CD4-positive, alpha-beta memory T cell (primary cell): ENCODE measurements at regions not wholly inside any gene's neighbourhood (a gene's known extent, or its start where the extent isn't known, plus 50 kb on each side); places are given as distances from the start of the nearest gene placed in this dataset.

Experiments
- CTCF ChIA-PET: fragments of 350-600 bp; sonication (Branson Sonifier 250); formaldehyde crosslinking; loops from one replicate; lab custom pipeline; 2021; ENCODE audit warnings: inconsistent platforms; ENCODE audit not compliant: partially characterized antibody; lab: Charles Lee
- POLR2A ChIA-PET: fragments of 350-600 bp; sonication (Branson Sonifier 250); formaldehyde crosslinking; loops from one replicate; lab custom pipeline; 2021; ENCODE audit not compliant: partially characterized antibody; lab: Charles Lee
- DNase-seq, 5 donors: peaks; one replicate each; pipeline versions ENCODE4 v3.0.0 to v3.0.0-alpha.2; 2020 to 2022; ENCODE audit warnings: mixed read lengths in 1 of 5
- H3K27ac ChIP-seq: one replicate; pipeline ENCODE4 v1.7.0; 2013; ENCODE audit warnings: low read depth, low read length
- H3K27me3 ChIP-seq: 2 replicates; pipeline ENCODE4 v1.7.0; 2013; ENCODE audit warnings: mild to moderate bottlenecking, low read length, moderate library complexity; ENCODE audit not compliant: insufficient read depth
- H3K36me3 ChIP-seq: 2 replicates; pipeline ENCODE4 v1.7.0; 2013; ENCODE audit warnings: mild to moderate bottlenecking, low read length, moderate library complexity; ENCODE audit not compliant: insufficient read depth
- H3K4me1 ChIP-seq: 2 replicates; pipeline ENCODE4 v1.7.0; 2013; ENCODE audit warnings: mild to moderate bottlenecking, low read length, moderate library complexity; ENCODE audit not compliant: insufficient read depth
- H3K4me3 ChIP-seq, 2 donors: one replicate each; pipeline ENCODE4 v1.7.0; 2013; ENCODE audit warnings: low read length in 2 of 2, mild to moderate bottlenecking in 1 of 2
- H3K9me3 ChIP-seq, 2 donors: one replicate each; pipeline ENCODE4 v1.7.0; 2013; ENCODE audit warnings: low read length in 2 of 2, control low read depth in 1 of 2; ENCODE audit not compliant: control insufficient read depth in 1 of 2
- H3K27ac Mint-ChIP-seq, 7 donors: one replicate each; pipeline ENCODE4 v1.8.0; 2020 to 2021; ENCODE audit warnings: mixed read lengths in 7 of 7, mild to moderate bottlenecking in 6 of 7, inconsistent platforms in 3 of 7, moderate library complexity in 3 of 7
- H3K27me3 Mint-ChIP-seq, 2 donors: one replicate each; pipeline ENCODE4 v1.8.0; 2020 to 2021; ENCODE audit warnings: mixed read lengths in 2 of 2
- H3K36me3 Mint-ChIP-seq, 2 donors: one replicate each; pipeline ENCODE4 v1.8.0; 2020 to 2021; ENCODE audit warnings: mixed read lengths in 2 of 2, inconsistent platforms in 1 of 2, mild to moderate bottlenecking in 1 of 2
- H3K4me1 Mint-ChIP-seq, 4 donors: one replicate each; pipeline ENCODE4 v1.8.0; 2020 to 2021; ENCODE audit warnings: mixed read lengths in 4 of 4, mild to moderate bottlenecking in 1 of 4
- H3K4me3 Mint-ChIP-seq, 8 donors: one replicate each; pipeline ENCODE4 v1.8.0; 2020 to 2021; ENCODE audit warnings: mixed read lengths in 8 of 8, mild to moderate bottlenecking in 7 of 8, moderate library complexity in 6 of 8, inconsistent platforms in 3 of 8
- H3K9me3 Mint-ChIP-seq, 8 donors: one replicate each; pipeline ENCODE4 v1.8.0; 2020 to 2021; ENCODE audit warnings: mixed read lengths in 8 of 8, mild to moderate bottlenecking in 5 of 8, inconsistent platforms in 3 of 8, moderate library complexity in 1 of 8
- intact Hi-C: fragments of 100-400 bp; cut with micrococcal nuclease; formaldehyde crosslinking; loops from one replicate; pipeline ENCODE4 v1.15.1; 2023

DNA sequence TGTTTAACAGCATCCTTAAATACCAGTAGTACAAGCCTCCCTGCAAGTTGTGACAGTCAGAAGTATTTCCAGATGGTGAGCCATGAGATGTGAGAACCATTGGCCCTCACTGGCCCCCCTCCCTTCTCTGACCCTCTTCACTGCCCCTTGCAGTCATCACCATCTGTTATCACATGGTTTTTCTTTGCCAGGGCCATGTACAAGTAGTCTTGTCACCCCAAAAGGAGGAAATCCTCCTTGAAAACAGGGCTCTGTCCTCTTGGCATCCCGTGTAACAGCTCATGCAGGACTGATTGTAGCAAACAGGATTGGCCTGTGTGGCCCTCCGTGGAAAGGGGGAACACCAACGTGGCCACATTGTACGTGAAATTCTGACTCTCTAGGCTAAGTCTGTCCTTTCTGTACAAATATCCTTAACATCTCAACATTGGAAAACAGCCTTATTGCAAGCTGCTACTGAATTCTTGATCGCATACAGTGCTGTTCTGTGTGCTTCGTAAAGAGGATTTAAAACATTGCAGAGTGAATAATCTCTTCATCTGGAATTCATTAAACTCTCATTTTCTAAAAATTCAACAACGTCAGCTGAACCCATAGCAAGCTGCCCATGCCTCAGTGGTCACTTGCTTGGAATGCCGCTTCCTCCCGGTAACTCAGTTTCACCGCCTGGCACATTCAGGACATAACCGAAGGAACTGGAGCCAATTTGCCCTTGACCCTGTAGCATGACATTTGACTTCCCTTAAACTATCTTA is 171.7 kb downstream of the ATPSCKMT start:
- POLR2A ChIA-PET, result no interaction called here
- H3K27ac Mint-ChIP-seq, result no peak overlapping the region
- peaks cover 0 to 5% (median under 1%) of the 10 kb centered on the region in 8 donors for H3K9me3 Mint-ChIP-seq

DNA sequence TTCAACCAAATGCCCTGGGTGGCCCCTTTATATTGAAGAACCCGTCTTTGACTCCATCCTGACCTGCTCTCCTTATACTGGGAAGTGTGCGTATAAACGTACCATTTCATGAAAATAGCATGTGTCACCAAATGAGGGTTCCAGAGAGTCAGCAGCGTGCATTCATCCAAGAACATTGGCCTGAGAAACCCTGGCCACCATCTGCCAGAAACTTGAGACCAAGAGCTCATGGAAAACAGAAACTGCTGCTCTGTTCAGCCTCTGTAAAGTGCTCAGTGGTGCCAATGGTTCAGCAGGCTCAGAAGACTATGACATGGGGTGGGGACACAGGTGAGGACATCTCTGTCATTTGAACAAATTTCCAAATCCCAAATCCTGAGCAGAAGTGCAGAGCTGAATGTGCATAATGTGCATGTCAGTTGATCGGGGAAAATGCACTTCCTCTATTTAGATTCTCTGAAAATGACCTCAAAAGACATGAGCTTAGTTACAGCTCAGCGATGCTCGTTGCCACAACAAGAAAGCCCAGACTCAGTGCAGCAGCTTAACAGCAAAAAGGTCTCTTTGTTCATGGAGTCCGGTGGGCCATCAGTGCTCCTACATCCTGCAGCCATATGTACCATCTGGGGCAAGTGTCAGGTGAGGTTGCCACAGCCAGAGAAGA is 176.1 kb downstream of the ATPSCKMT start:
- H3K27me3 ChIP-seq, result no peaks in the 10 kb centered on the region
- Mint-ChIP-seq H3K4me1 (peaks cover 0 to 3% (median under 1%) of the 10 kb centered on the region in 4 donors), H3K27ac (no peak overlapping the region), H3K27me3 (peaks cover 0 to 2% of the 10 kb centered on the region in 2 donors), H3K36me3 (no peaks in the 10 kb centered on the region), H3K9me3 (peaks cover 0 to 4% (median 0%) of the 10 kb centered on the region in 8 donors), H3K4me3 (no peak overlapping the region)
- H3K4me3 ChIP-seq, result no peak overlapping the region
- H3K27ac ChIP-seq, result no peak overlapping the region
- H3K9me3 ChIP-seq, result no peaks in the 10 kb centered on the region
- POLR2A ChIA-PET, result no interaction called here
- no peaks in the 10 kb centered on the region for H3K4me1 ChIP-seq
- no peaks in the 10 kb centered on the region for H3K36me3 ChIP-seq
- CTCF ChIA-PET, result no interaction called here
- intact Hi-C loops, result no loop called here
- DNase-seq, result no peak

More for the DNA sequence above, 171.7 kb downstream of the ATPSCKMT start:
- no peaks in the 10 kb centered on the region for H3K4me1 ChIP-seq
- DNase-seq, result no peak
- H3K9me3 ChIP-seq, result no peaks in the 10 kb centered on the region
- Mint-ChIP-seq H3K36me3 (no peaks in the 10 kb centered on the region), H3K4me1 (no peaks in the 10 kb centered on the region), H3K27me3 (peaks cover 0 to 2% of the 10 kb centered on the region in 2 donors), H3K4me3 (no peak overlapping the region)
- H3K4me3 ChIP-seq, result no peak overlapping the region
- H3K27me3 ChIP-seq, result no peaks in the 10 kb centered on the region
- no peak overlapping the region for H3K27ac ChIP-seq
- H3K36me3 ChIP-seq, result no peaks in the 10 kb centered on the region
- intact Hi-C loops, result no loop called here
- CTCF ChIA-PET, result no interaction called here

DNA sequence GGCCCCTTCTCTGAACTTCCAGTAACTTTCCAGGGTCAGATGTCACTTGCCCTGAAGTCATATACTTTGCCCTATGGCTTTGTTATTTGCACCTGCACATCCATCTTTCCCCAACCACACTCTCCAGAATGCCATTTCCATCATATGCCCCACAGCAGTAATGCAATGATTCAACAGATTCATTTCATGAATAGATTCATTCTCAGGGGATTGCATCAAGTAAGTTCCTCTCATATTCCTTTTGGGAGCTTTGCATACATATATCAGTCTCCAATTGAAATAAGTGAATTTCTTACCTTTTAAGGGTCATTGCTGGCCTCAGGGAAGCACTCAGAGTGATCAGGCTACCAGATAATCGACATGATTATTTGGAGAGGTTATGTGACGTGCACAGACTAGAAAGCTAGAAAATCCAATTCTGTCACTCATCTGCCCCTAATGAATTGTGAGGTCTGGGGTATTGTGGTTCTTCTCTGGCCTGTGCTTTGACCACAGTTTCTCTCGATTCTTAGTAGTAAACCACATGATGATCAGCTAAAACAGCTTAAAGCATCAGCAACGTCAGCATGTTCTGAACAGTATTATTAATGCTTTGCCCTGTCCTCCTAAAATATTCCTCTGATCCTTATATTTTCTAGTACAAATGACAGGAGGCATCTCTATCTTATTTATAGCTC is 179.9 kb downstream of the ATPSCKMT start:
- no peak for DNase-seq
- Mint-ChIP-seq H3K27ac (no peak overlapping the region), H3K4me3 (no peak overlapping the region), H3K36me3 (no peaks in the 10 kb centered on the region), H3K9me3 (peaks cover 0 to 5% (median 2%) of the 10 kb centered on the region in 8 donors), H3K4me1 (peaks cover 0 to 3% (median under 1%) of the 10 kb centered on the region in 4 donors), H3K27me3 (no peaks in the 10 kb centered on the region)
- no peak overlapping the region for H3K4me3 ChIP-seq
- no peaks in the 10 kb centered on the region for H3K36me3 ChIP-seq
- ChIA-PET POLR2A (no interaction called here), CTCF (no interaction called here)
- intact Hi-C loops, result no loop called here
- H3K27ac ChIP-seq, result no peak overlapping the region
- H3K27me3 ChIP-seq, result no peaks in the 10 kb centered on the region
- no peaks in the 10 kb centered on the region for H3K4me1 ChIP-seq
- H3K9me3 ChIP-seq, result no peaks in the 10 kb centered on the region

DNA sequence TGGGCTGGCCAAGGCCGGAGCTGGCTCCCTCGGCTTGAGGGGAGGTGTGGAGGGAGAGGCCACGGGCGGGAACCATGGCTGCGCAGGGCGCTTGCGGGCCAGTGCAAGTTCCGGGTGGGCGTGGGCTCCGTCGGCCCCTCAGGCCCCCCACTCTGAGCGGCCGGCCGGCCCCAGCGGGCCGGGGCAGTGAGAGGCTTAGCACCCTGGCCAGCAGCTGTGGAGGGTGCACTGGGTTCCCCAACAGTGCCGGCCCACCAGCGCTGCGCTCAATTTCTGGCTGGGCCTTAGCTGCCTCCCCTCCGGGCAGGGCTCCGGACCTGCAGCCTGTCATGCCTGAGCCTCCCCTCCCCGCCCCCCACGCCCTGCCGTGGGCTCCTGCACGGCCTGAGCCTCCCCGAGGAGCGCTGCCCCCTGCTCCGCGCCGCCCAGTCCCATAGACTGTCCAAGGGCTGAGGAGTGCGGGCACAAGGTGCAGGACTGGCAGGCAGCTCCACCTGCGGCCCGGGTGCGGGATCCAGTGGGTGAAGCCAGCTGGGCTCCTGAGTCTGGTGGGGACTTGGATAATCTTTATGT is 184.2 kb downstream of the ATPSCKMT start:
- no peak overlapping the region for H3K27ac ChIP-seq
- H3K4me1 ChIP-seq, result no peaks in the 10 kb centered on the region
- Mint-ChIP-seq H3K4me3 (no peak overlapping the region), H3K9me3 (peaks cover 0 to 5% (median 3%) of the 10 kb centered on the region in 8 donors), H3K36me3 (no peaks in the 10 kb centered on the region), H3K27me3 (no peaks in the 10 kb centered on the region), H3K4me1 (peaks cover 0 to 3% (median under 1%) of the 10 kb centered on the region in 4 donors), H3K27ac (no peak overlapping the region)
- no peaks in the 10 kb centered on the region for H3K9me3 ChIP-seq
- no peak for DNase-seq
- CTCF ChIA-PET, result no interaction called here
- intact Hi-C loops, result no loop called here
- POLR2A ChIA-PET, result no interaction called here
- H3K27me3 ChIP-seq, result no peaks in the 10 kb centered on the region
- no peak overlapping the region for H3K4me3 ChIP-seq
- no peaks in the 10 kb centered on the region for H3K36me3 ChIP-seq

DNA sequence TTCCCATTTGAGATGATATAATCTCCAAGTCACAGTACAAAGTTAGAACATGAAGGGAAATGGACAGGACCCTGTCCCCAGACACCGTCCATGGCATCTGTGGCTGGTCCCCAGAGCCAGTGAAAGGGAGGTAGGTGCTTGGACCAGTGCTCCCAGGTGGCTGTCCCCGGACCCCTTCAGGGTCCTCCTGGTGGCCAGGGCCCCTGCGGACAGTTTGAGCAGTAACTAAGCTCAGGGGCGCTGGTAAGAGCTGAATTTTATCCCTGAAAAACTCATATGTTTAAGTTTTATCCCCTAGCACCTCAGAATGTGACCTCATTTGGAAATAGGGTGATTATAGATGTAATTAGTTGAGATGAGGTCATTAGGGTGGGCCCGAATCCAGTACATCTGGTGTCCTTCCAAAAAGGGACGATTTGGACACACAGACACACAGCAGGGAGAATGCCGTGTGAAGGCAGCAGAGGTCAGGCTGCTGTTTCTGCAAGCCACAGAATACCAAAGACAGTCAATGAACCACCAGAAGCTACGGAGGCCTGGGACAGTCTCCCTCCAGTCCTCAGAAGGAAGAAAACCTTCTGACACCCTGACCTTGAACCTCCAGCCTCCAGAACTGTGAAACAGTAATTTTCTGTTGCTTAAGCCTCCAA is 185.0 kb downstream of the ATPSCKMT start:
- no peaks in the 10 kb centered on the region for H3K36me3 ChIP-seq
- H3K4me1 ChIP-seq, result no peaks in the 10 kb centered on the region
- H3K27me3 ChIP-seq, result no peaks in the 10 kb centered on the region
- DNase-seq, result no peak
- intact Hi-C loops, result no loop called here
- no peaks in the 10 kb centered on the region for H3K36me3 Mint-ChIP-seq
- ChIA-PET CTCF (no interaction called here), POLR2A (no interaction called here)
- H3K9me3 ChIP-seq, result no peaks in the 10 kb centered on the region
- peak overlapping the region in 1 of 7 donors; percentile 40 for H3K27ac Mint-ChIP-seq
- no peak overlapping the region for H3K4me3 Mint-ChIP-seq
- no peaks in the 10 kb centered on the region for H3K27me3 Mint-ChIP-seq
- peaks cover 0 to 5% (median 3%) of the 10 kb centered on the region in 8 donors for H3K9me3 Mint-ChIP-seq
- H3K4me3 ChIP-seq, result no peak overlapping the region
- peaks cover 0 to 3% (median under 1%) of the 10 kb centered on the region in 4 donors for H3K4me1 Mint-ChIP-seq
- no peak overlapping the region for H3K27ac ChIP-seq

DNA sequence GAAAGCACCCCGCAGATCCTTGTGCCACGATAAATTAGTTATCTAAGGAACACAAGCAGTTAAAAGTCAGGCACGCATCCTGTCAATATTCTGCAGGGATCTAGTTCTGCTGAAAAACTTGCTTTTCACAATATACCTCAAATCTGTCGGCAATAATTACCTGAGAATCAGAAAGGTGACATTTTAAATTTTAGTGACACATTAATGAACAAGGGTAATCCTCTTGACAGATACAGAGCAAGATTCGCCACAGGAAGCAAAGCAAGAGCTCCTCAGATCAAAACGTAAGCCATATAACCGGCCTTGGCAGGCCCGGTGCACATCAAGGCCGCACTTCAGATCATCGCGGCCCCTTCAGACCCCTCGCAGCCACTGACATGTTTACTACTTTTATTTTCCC is 185.7 kb downstream of the ATPSCKMT start:
- Mint-ChIP-seq H3K4me1 (peaks cover 0 to 3% (median under 1%) of the 10 kb centered on the region in 4 donors), H3K4me3 (no peak overlapping the region), H3K27me3 (no peaks in the 10 kb centered on the region), H3K9me3 (peaks cover 0 to 5% (median 2%) of the 10 kb centered on the region in 8 donors), H3K36me3 (no peaks in the 10 kb centered on the region), H3K27ac (peak overlapping the region in 1 of 7 donors; percentile 40)
- H3K9me3 ChIP-seq, result no peaks in the 10 kb centered on the region
- ChIA-PET POLR2A (no interaction called here), CTCF (no interaction called here)
- no peak for DNase-seq
- H3K4me3 ChIP-seq, result no peak overlapping the region
- no peaks in the 10 kb centered on the region for H3K36me3 ChIP-seq
- H3K4me1 ChIP-seq, result no peaks in the 10 kb centered on the region
- intact Hi-C loops, result no loop called here
- H3K27me3 ChIP-seq, result no peaks in the 10 kb centered on the region
- H3K27ac ChIP-seq, result no peak overlapping the region
